CD4-positive, alpha-beta T cell treated with Interleukin-6 for 4 hours (primary cell): ENCODE measurements at regions not wholly inside any gene's neighbourhood (a gene's known extent, or its start where the extent isn't known, plus 50 kb on each side); places are given as distances from the start of the nearest gene placed in this dataset.
"Not testable (repeated sequence)": the region's sequence is repeated elsewhere in the genome, so short reads cannot be mapped to it uniquely, and the experiment has no call there.

Experiments
- DNase-seq: peaks from one replicate; pipeline ENCODE4 v3.0.0-alpha.2; 2020; ENCODE audit warnings: mixed read lengths

GRCh38 chr6:17012421-17013225 lies 89.2 kb upstream of the STMND1 start:
- no peak for DNase-seq

GRCh38 chr6:17011985-17012384 lies 89.9 kb upstream of the STMND1 start:
- DNase-seq = no peak

GRCh38 chr6:17007749-17008148 lies 94.1 kb upstream of the STMND1 start:
- no peak for DNase-seq

GRCh38 chr6:17006543-17006942 lies 95.3 kb upstream of the STMND1 start:
- DNase-seq = no peak

GRCh38 chr6:17004269-17004668 lies 97.6 kb upstream of the STMND1 start:
- no peak for DNase-seq

GRCh38 chr6:17002123-17002522 lies 99.7 kb upstream of the STMND1 start:
- DNase-seq = no peak

- no peak for DNase-seq
Measured at GRCh38 chr6:17001188-17001587, 100.7 kb upstream of the STMND1 start.

GRCh38 chr6:16999491-17000436 lies 102.1 kb upstream of the STMND1 start:
- DNase-seq = no peak

- no peak for DNase-seq
Measured at GRCh38 chr6:16998461-16998860, 103.4 kb upstream of the STMND1 start.

- DNase-seq = no peak
Measured at GRCh38 chr6:16995511-16996250, 106.2 kb upstream of the STMND1 start.

- DNase-seq = no peak
Measured at GRCh38 chr6:16993396-16993795, 108.5 kb upstream of the STMND1 start.

- no peak for DNase-seq
Measured at GRCh38 chr6:16991981-16992629, 109.7 kb upstream of the STMND1 start.

GRCh38 chr6:16989976-16990375 lies 111.9 kb upstream of the STMND1 start:
- not testable (repeated sequence) for DNase-seq

- no peak for DNase-seq
Measured at GRCh38 chr6:16989382-16989781, 112.5 kb upstream of the STMND1 start.

- no peak for DNase-seq
Measured at GRCh38 chr6:16987996-16988395, 113.9 kb upstream of the STMND1 start.

GRCh38 chr6:16985513-16986284 lies 116.2 kb upstream of the STMND1 start:
- no peak for DNase-seq

- no peak for DNase-seq
Measured at GRCh38 chr6:16982807-16983206, 119.0 kb upstream of the STMND1 start.

- DNase-seq = no peak
Measured at GRCh38 chr6:16979677-16980370, 122.0 kb upstream of the STMND1 start.

- DNase-seq = no peak
Measured at GRCh38 chr6:16978686-16979085, 123.2 kb upstream of the STMND1 start.

GRCh38 chr6:16976385-16977183 lies 125.3 kb upstream of the STMND1 start:
- no peak for DNase-seq
